Skin epidermis (tissue), 12 donors: ENCODE measurements at regions not wholly inside any gene's neighbourhood (a gene's known extent, or its start where the extent isn't known, plus 50 kb on each side); places are given as distances from the start of the nearest gene placed in this dataset.
"Not testable (repeated sequence)": the region's sequence is repeated elsewhere in the genome, so short reads cannot be mapped to it uniquely, and the experiment has no call there.

Experiments used
- H3K27ac ChIP-seq, 21 experiments: fragments of 200-600 bp; sonication (generic) in 11 of 21; one replicate each; pipeline ENCODE4 v1.5.0; 2020; ENCODE audit warnings: mild to moderate bottlenecking in 3 of 21, inconsistent platforms in 2 of 21, moderate library complexity in 2 of 21
- H3K4me3 ChIP-seq, 7 experiments: fragments of 200-600 bp; sonication (generic) in 2 of 7; one replicate each; pipeline ENCODE4 v1.5.0; 2020; ENCODE audit warnings: inconsistent platforms in 2 of 7, mild to moderate bottlenecking in 2 of 7, moderate library complexity in 1 of 7

GRCh38 chr1:227422581-227422980, 104.3 kb upstream of the CDC42BPA start:
- Histone ChIP-seq H3K27ac (no peak overlapping the region), H3K4me3 (no peak overlapping the region)

- Histone ChIP-seq H3K4me3 (no peak overlapping the region), H3K27ac (no peak overlapping the region)
Measured at GRCh38 chr1:227420147-227420546, 101.9 kb upstream of the CDC42BPA start.

- no peak overlapping the region for H3K4me3 ChIP-seq
- no peak overlapping the region for H3K27ac ChIP-seq
Measured at GRCh38 chr1:227417756-227418480, 99.6 kb upstream of the CDC42BPA start.

- Histone ChIP-seq H3K27ac (no peak overlapping the region), H3K4me3 (no peak overlapping the region)
Measured at GRCh38 chr1:227416156-227416830, 98.0 kb upstream of the CDC42BPA start.

- H3K27ac ChIP-seq: no peak overlapping the region
- H3K4me3 ChIP-seq: no peak overlapping the region
Measured at GRCh38 chr1:227415115-227415790, 97.0 kb upstream of the CDC42BPA start.

- H3K27ac ChIP-seq: no peak overlapping the region
- H3K4me3 ChIP-seq: no peak overlapping the region
Measured at GRCh38 chr1:227411066-227411465, 92.8 kb upstream of the CDC42BPA start.

- not testable (repeated sequence) for H3K27ac ChIP-seq, H3K4me3 ChIP-seq
Measured at GRCh38 chr1:227406332-227406731, 88.0 kb upstream of the CDC42BPA start.

- H3K27ac ChIP-seq: no peak overlapping the region
- no peak overlapping the region for H3K4me3 ChIP-seq
Measured at GRCh38 chr1:227403535-227403934, 85.2 kb upstream of the CDC42BPA start.

GRCh38 chr1:227401562-227402342, 83.5 kb upstream of the CDC42BPA start:
- H3K27ac ChIP-seq: no peak overlapping the region
- H3K4me3 ChIP-seq: no peak overlapping the region

- no peak overlapping the region for H3K4me3 ChIP-seq
- no peak overlapping the region for H3K27ac ChIP-seq
Measured at GRCh38 chr1:227399152-227399730, 80.9 kb upstream of the CDC42BPA start.

- H3K4me3 ChIP-seq: no peak overlapping the region
- no peak overlapping the region for H3K27ac ChIP-seq
Measured at GRCh38 chr1:227397354-227397978, 79.2 kb upstream of the CDC42BPA start.

- no peak overlapping the region for H3K27ac ChIP-seq
- no peak overlapping the region for H3K4me3 ChIP-seq
Measured at GRCh38 chr1:227396539-227397353, 78.5 kb upstream of the CDC42BPA start.

GRCh38 chr1:227395426-227396028, 77.2 kb upstream of the CDC42BPA start:
- H3K4me3 ChIP-seq: no peak overlapping the region
- H3K27ac ChIP-seq: no peak overlapping the region

GRCh38 chr1:227392984-227393764, 74.9 kb upstream of the CDC42BPA start:
- Histone ChIP-seq H3K27ac (no peak overlapping the region), H3K4me3 (no peak overlapping the region)

GRCh38 chr1:227391879-227392278, 73.6 kb upstream of the CDC42BPA start:
- no peak overlapping the region for H3K4me3 ChIP-seq
- no peak overlapping the region for H3K27ac ChIP-seq

GRCh38 chr1:227391211-227391610, 72.9 kb upstream of the CDC42BPA start:
- Histone ChIP-seq H3K27ac (no peak overlapping the region), H3K4me3 (no peak overlapping the region)

- Histone ChIP-seq H3K4me3 (no peak overlapping the region), H3K27ac (no peak overlapping the region)
Measured at GRCh38 chr1:227390525-227390924, 72.2 kb upstream of the CDC42BPA start.
